H9 (cell line): ENCODE measurements at regions not wholly inside any gene's neighbourhood (a gene's known extent, or its start where the extent isn't known, plus 50 kb on each side); places are given as distances from the start of the nearest gene placed in this dataset.

Experiments used
- DNase-seq: peaks from one replicate; pipeline ENCODE4 v3.0.0-alpha.2; 2017
- H2AFZ ChIP-seq: one replicate; pipeline ENCODE4 v1.6.1; 2013; ENCODE audit warnings: mild to moderate bottlenecking, low read length, control low read depth, moderate library complexity
- H2AK5ac ChIP-seq: 2 replicates; pipeline ENCODE4 v1.6.1; 2013; ENCODE audit warnings: low read length, control low read depth, mixed read lengths; ENCODE audit not compliant: insufficient read length
- H2BK120ac ChIP-seq: one replicate; pipeline ENCODE4 v1.6.1; 2013; ENCODE audit warnings: low read depth, mild to moderate bottlenecking, low read length, control low read depth, inconsistent platforms; ENCODE audit not compliant: poor library complexity, severe bottlenecking
- H2BK12ac ChIP-seq: 2 replicates; pipeline ENCODE4 v1.6.1; 2013; ENCODE audit warnings: low read length, control low read depth, mixed read lengths, low read depth; ENCODE audit not compliant: insufficient read length
- H2BK15ac ChIP-seq: 2 replicates; pipeline ENCODE4 v1.6.1; 2013; ENCODE audit warnings: low read depth, low read length, control low read depth
- H2BK20ac ChIP-seq: one replicate; pipeline ENCODE4 v1.6.1; 2013; ENCODE audit warnings: low read depth, mild to moderate bottlenecking, low read length, control low read depth, inconsistent platforms; ENCODE audit not compliant: poor library complexity, severe bottlenecking
- H2BK5ac ChIP-seq: 2 replicates; pipeline ENCODE4 v1.6.1; 2013; ENCODE audit warnings: low read length, control low read depth, mixed read lengths; ENCODE audit not compliant: insufficient read length
- H3K14ac ChIP-seq: 2 replicates; pipeline ENCODE4 v1.6.1; 2013; ENCODE audit warnings: low read length, control low read depth; ENCODE audit not compliant: insufficient read depth
- H3K18ac ChIP-seq: 2 replicates; pipeline ENCODE4 v1.6.1; 2013; ENCODE audit warnings: low read depth, mild to moderate bottlenecking, mixed read lengths, low read length, control low read depth; ENCODE audit not compliant: insufficient read length
- H3K23ac ChIP-seq: 2 replicates; pipeline ENCODE4 v1.6.1; 2013; ENCODE audit warnings: low read length, control low read depth, mixed read lengths, low read depth; ENCODE audit not compliant: insufficient read length
- H3K23me2 ChIP-seq: 2 replicates; pipeline ENCODE4 v1.6.1; 2013; ENCODE audit warnings: low read depth, mild to moderate bottlenecking, mixed read lengths, low read length, control low read depth; ENCODE audit not compliant: insufficient read length, poor library complexity, severe bottlenecking
- H3K27ac ChIP-seq: 2 replicates; pipeline ENCODE4 v1.5.1; 2013; ENCODE audit warnings: low read length, control low read depth, mixed read lengths, low read depth; ENCODE audit not compliant: insufficient read length
- H3K27me3 ChIP-seq: 2 replicates; pipeline ENCODE4 v1.6.1; 2013; ENCODE audit warnings: low read length, control low read depth, inconsistent platforms; ENCODE audit not compliant: insufficient read depth
- H3K4ac ChIP-seq: 2 replicates; pipeline ENCODE4 v1.6.1; 2013; ENCODE audit warnings: low read depth, mild to moderate bottlenecking, control low read depth, inconsistent platforms, low read length, moderate library complexity
- H3K4me1 ChIP-seq: 2 replicates; pipeline ENCODE4 v1.6.1; 2013; ENCODE audit warnings: low read length, control low read depth, inconsistent platforms; ENCODE audit not compliant: insufficient read depth
- H3K4me2 ChIP-seq: 2 replicates; pipeline ENCODE4 v1.6.1; 2013; ENCODE audit warnings: low read length, control low read depth, mixed read lengths; ENCODE audit not compliant: insufficient read length, insufficient read depth
- H3K56ac ChIP-seq: 2 replicates; pipeline ENCODE4 v1.6.1; 2013; ENCODE audit warnings: low read depth, mild to moderate bottlenecking, mixed read lengths, low read length, control low read depth; ENCODE audit not compliant: insufficient read length
- H3K79me1 ChIP-seq: 2 replicates; pipeline ENCODE4 v1.6.1; 2013; ENCODE audit warnings: low read depth, mild to moderate bottlenecking, moderate library complexity, low read length, control low read depth, inconsistent platforms; ENCODE audit not compliant: insufficient read depth, poor library complexity, severe bottlenecking
- H3K79me2 ChIP-seq: 2 replicates; pipeline ENCODE4 v1.6.1; 2013; ENCODE audit warnings: low read length, control low read depth, inconsistent platforms; ENCODE audit not compliant: insufficient read depth
- H3K9ac ChIP-seq: 2 replicates; pipeline ENCODE4 v1.6.1; 2013; ENCODE audit warnings: low read length, control low read depth, mixed read lengths; ENCODE audit not compliant: insufficient read length; ENCODE audit errors: extremely low read depth
- H3K9me3 ChIP-seq: one replicate; pipeline ENCODE4 v1.6.1; 2013; ENCODE audit warnings: low read depth, low read length, inconsistent platforms; ENCODE audit not compliant: control insufficient read depth
- H3T11ph ChIP-seq: one replicate; pipeline ENCODE4 v1.6.1; 2013; ENCODE audit warnings: mild to moderate bottlenecking, low read length, control low read depth, inconsistent platforms
- H4K20me1 ChIP-seq: one replicate; pipeline ENCODE4 v1.6.1; 2013; ENCODE audit not compliant: control insufficient read depth, insufficient read length, insufficient read depth
- H4K5ac ChIP-seq: 2 replicates; pipeline ENCODE4 v1.6.1; 2013; ENCODE audit warnings: low read depth, mild to moderate bottlenecking, mixed read lengths, low read length, control low read depth; ENCODE audit not compliant: insufficient read length
- H4K8ac ChIP-seq: replicated peaks from 2 replicates; pipeline ENCODE4 v1.6.1; 2013; ENCODE audit warnings: low read length, control low read depth, mixed read lengths, low read depth; ENCODE audit not compliant: insufficient read length
- H4K91ac ChIP-seq: 2 replicates; pipeline ENCODE4 v1.6.1; 2013; ENCODE audit warnings: low read depth, mild to moderate bottlenecking, moderate library complexity, mixed read lengths, low read length, control low read depth; ENCODE audit not compliant: insufficient read length
- H3K27ac Mint-ChIP-seq, 3 experiments: 2 replicates in 2 of 3; 3 replicates in 1 of 3; pipeline ENCODE4 v1.8.0; 2020 to 2021; ENCODE audit warnings: mixed read lengths in 3 of 3, mild to moderate bottlenecking in 1 of 3, moderate library complexity in 1 of 3
- H3K27me3 Mint-ChIP-seq: 2 replicates; pipeline ENCODE4 v1.8.0; 2021; ENCODE audit warnings: low read depth, mild to moderate bottlenecking, moderate library complexity, mixed read lengths
- H3K36me3 Mint-ChIP-seq, 3 experiments: 2 replicates in 2 of 3; 3 replicates in 1 of 3; pipeline ENCODE4 v1.8.0; 2020 to 2021; ENCODE audit warnings: low read depth in 3 of 3, mixed read lengths in 3 of 3; ENCODE audit not compliant: insufficient read depth in 1 of 3
- H3K4me1 Mint-ChIP-seq, 2 experiments: 2 replicates each; pipeline ENCODE4 v1.8.0; 2020; ENCODE audit warnings: mixed read lengths in 2 of 2
- H3K4me3 Mint-ChIP-seq, 2 experiments: 2 replicates in 1 of 2; 3 replicates in 1 of 2; pipeline ENCODE4 v1.8.0; 2020 to 2021; ENCODE audit warnings: mild to moderate bottlenecking in 2 of 2, mixed read lengths in 2 of 2, moderate library complexity in 1 of 2
- H3K9me3 Mint-ChIP-seq, 2 experiments: 2 replicates in 1 of 2; 3 replicates in 1 of 2; pipeline ENCODE4 v1.8.0; 2020; ENCODE audit warnings: mild to moderate bottlenecking in 2 of 2, mixed read lengths in 2 of 2, moderate library complexity in 1 of 2
- CTCF ChIP-seq: fragments of 200-600 bp; sonication (generic); conservative IDR thresholded peaks from 3 replicates; pipeline ENCODE4 v1.8.0; 2021; ENCODE audit warnings: antibody characterized with exemption, mild to moderate bottlenecking
- WGBS: extraction: QIAGEN DNeasy Blood & Tissue Kit; methylation state at CpG from one replicate; pipeline ENCODE4 v1.1.7; 2013; ENCODE audit warnings: missing lambda C conversion rate, low lambda C conversion rate, mixed read lengths; ENCODE audit not compliant: insufficient read length; ENCODE audit errors: extremely low coverage; 5-methylcytosine and 5-hydroxymethylcytosine counted together

GRCh38 chr4:177961761-177962380 is 519.6 kb upstream of the AGA start:
- Histone ChIP-seq H3T11ph (no peak overlapping the region), H3K4me1 (no peaks in the 10 kb centered on the region), H2BK12ac (no peak overlapping the region), H3K9ac (no peak overlapping the region), H3K23ac (no peak overlapping the region), H3K27ac (no peak overlapping the region), H2BK15ac (no peak overlapping the region), H4K20me1 (no peaks in the 10 kb centered on the region), H2BK5ac (no peak overlapping the region), H2AFZ (no peak overlapping the region), H3K79me1 (no peaks in the 10 kb centered on the region), H3K9me3 (no peaks in the 10 kb centered on the region), H3K4ac (no peak overlapping the region), H3K56ac (no peak overlapping the region), H2BK20ac (no peak overlapping the region), H2AK5ac (no peak overlapping the region), H3K79me2 (no peaks in the 10 kb centered on the region), H4K8ac (no peak overlapping the region), H4K5ac (no peak overlapping the region), H3K4me2 (no peak overlapping the region), H3K27me3 (no peaks in the 10 kb centered on the region), H2BK120ac (no peak overlapping the region), H3K23me2 (no peaks in the 10 kb centered on the region), H3K18ac (no peak overlapping the region), H3K14ac (no peak overlapping the region), H4K91ac (no peak overlapping the region)
- H3K9me3 Mint-ChIP-seq, result no peaks in the 10 kb centered on the region
- TF ChIP-seq CTCF, result no peak
- H3K27ac Mint-ChIP-seq, result no peak overlapping the region
- H3K36me3 Mint-ChIP-seq, result no peaks in the 10 kb centered on the region
- WGBS, result no CpG with 5 or more reads among the region's 2 CpGs
- DNase-seq, result no peak
- no peak overlapping the region for H3K4me3 Mint-ChIP-seq
- H3K27me3 Mint-ChIP-seq, result no peaks in the 10 kb centered on the region
- H3K4me1 Mint-ChIP-seq, result peaks cover 5% of the 10 kb centered on the region in 2 experiments; a peak in 3 of 4 replicates
